ENCODE measurements at regions not wholly inside any gene's neighbourhood (a gene's known extent, or its start where the extent isn't known, plus 50 kb on each side); places are given as distances from the start of the nearest gene placed in this dataset.

DNA sequence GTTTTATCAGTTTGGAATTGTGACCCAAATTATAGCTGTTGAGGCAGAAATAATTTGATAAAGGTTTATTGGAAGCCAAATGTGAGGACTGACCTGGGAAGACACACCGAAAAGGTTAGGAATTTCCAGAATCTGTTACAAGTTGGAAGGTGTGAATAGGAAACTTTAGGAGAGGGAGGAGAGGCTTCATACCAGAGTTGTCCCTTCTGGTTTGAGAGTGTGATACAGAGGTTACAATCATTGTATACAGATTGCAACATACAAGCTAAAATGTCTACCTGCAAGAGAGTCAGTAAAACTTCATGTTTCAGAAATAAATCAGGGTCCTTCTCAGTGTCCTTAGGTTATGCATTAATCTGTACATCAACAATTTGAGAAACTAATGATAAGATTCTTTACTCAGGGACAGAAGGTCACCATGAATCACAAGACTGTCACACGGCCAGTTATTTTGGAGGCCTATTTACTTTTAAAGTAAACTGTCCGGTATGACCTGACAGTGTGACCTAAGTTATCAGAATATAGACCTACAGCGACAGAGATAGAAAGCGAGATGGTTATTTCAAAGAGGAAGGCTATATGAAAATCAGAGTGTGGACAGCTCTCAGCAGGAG, 204.9 kb upstream of the CTNND2 start:
- WGBS, 3 donors, result 46 to 67% (median 56%) methylated on average over 5 of the region's 5 CpGs
- no peaks in the 10 kb centered on the region for H3K27me3 ChIP-seq
- no peak overlapping the region for H3K27ac ChIP-seq
- H3K36me3 ChIP-seq, result no peaks in the 10 kb centered on the region
- no peak overlapping the region for H3K4me3 ChIP-seq
- no peak for TF ChIP-seq EP300 (IDR thresholded peaks at IDR 0.05)
- no peak for TF ChIP-seq CTCF (IDR thresholded peaks at IDR 0.05)
- TF ChIP-seq POLR2A (IDR thresholded peaks at IDR 0.05), result no peak
- no peaks in the 10 kb centered on the region for H3K9me3 ChIP-seq
- intact Hi-C loops (cut with DNase I), result no loop called here
- no peaks in the 10 kb centered on the region for H3K4me1 ChIP-seq (ENCODE audit: insufficient read depth)
- no peak for DNase-seq

- intact Hi-C loops (cut with DNase I), result no loop called here
- no peak overlapping the region for H3K4me3 ChIP-seq
- no peaks in the 10 kb centered on the region for H3K27me3 ChIP-seq
- WGBS, 3 donors, result 78 to 83% (median 81%) methylated on average over 3 of the region's 3 CpGs
- no peak overlapping the region for H3K27ac ChIP-seq
- H3K36me3 ChIP-seq, result no peaks in the 10 kb centered on the region
- DNase-seq, result no peak
- TF ChIP-seq CTCF (IDR thresholded peaks at IDR 0.05) (no peak), POLR2A (IDR thresholded peaks at IDR 0.05) (no peak), EP300 (IDR thresholded peaks at IDR 0.05) (no peak)
- H3K4me1 ChIP-seq (ENCODE audit: insufficient read depth), result no peaks in the 10 kb centered on the region
- H3K9me3 ChIP-seq, result no peaks in the 10 kb centered on the region
Observed at GRCh38 chr5:12102151-12102550, 197.9 kb upstream of the CTNND2 start.

- no peak overlapping the region for H3K4me3 ChIP-seq
- no peaks in the 10 kb centered on the region for H3K27me3 ChIP-seq
- H3K9me3 ChIP-seq, result no peaks in the 10 kb centered on the region
- no peak for TF ChIP-seq POLR2A (IDR thresholded peaks at IDR 0.05)
- no peak for TF ChIP-seq CTCF (IDR thresholded peaks at IDR 0.05)
- no peak for TF ChIP-seq EP300 (IDR thresholded peaks at IDR 0.05)
- no peak for DNase-seq
- H3K27ac ChIP-seq, result no peak overlapping the region
- no peaks in the 10 kb centered on the region for H3K36me3 ChIP-seq
- intact Hi-C loops (cut with DNase I), result no loop called here
- H3K4me1 ChIP-seq (ENCODE audit: insufficient read depth), result no peaks in the 10 kb centered on the region
Observed at GRCh38 chr5:12100542-12100941, 196.3 kb upstream of the CTNND2 start.

DNA sequence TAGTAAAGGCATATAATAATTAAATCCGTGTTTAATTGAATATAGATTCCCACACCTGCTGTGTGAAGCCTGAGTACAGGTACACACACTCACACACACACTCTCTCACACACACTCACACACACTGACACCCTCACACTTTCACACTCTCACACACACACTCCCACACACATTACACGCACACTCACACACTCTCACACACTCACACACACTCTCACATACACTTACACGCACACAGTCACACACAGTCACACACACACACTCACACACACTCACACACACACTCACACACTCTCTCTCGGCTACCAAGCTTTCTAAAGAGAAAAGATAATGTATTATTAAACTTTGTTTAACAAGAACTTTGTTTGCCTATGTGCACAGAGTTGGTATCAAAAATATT, 195.1 kb upstream of the CTNND2 start:
- 59 to 75% (median 68%) methylated on average over 4 of the region's 4 CpGs for WGBS, 3 donors
- intact Hi-C loops (cut with DNase I), result no loop called here

More for the DNA sequence above, 195.1 kb upstream of the CTNND2 start:
- no peaks in the 10 kb centered on the region for H3K27me3 ChIP-seq
- H3K4me3 ChIP-seq, result no peak overlapping the region
- H3K36me3 ChIP-seq, result no peaks in the 10 kb centered on the region
- H3K4me1 ChIP-seq (ENCODE audit: insufficient read depth), result no peaks in the 10 kb centered on the region
- no peak overlapping the region for H3K27ac ChIP-seq
- DNase-seq, result no peak
- no peak for TF ChIP-seq POLR2A (IDR thresholded peaks at IDR 0.05)
- no peak for TF ChIP-seq EP300 (IDR thresholded peaks at IDR 0.05)
- TF ChIP-seq CTCF (IDR thresholded peaks at IDR 0.05), result no peak
- no peaks in the 10 kb centered on the region for H3K9me3 ChIP-seq
